ENCODE measurements at regions not wholly inside any gene's neighbourhood (a gene's known extent, or its start where the extent isn't known, plus 50 kb on each side); places are given as distances from the start of the nearest gene placed in this dataset.

DNA sequence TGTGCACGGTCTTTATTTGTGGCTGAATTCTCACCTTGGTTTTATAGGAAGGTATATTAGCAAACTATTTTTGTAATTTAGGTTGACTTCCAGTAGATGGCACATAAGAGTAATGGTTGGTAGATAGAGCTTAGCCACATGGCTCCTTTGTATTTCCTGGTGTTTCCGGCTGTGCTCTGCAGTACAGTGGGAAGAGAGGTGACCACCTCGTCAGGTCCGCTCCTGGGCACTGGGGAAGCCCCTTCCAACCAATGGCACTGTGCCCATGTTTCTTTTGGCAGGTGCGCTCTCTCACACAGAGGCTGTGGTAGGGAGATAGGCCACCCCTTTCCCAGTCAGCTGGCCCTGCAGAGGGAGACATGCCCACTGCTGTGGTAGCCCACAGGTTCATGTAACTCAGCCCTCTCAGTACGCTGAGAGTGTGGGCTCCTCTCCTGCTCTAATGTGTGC, 74.3 kb upstream of the ATP12A start:
- intact Hi-C loops (cut with micrococcal nuclease) = loop anchor here (1.0 to 10.0 kb wide), 2 partner anchors 65 to 119 kb away; no protein-coding TSS in a partner anchor
- 72% methylated on average over 6 of the region's 6 CpGs for WGBS (ENCODE audit: insufficient coverage)
- Histone ChIP-seq H3K27me3 (ENCODE audit: control insufficient read depth, insufficient read depth, low read length) (no peaks in the 10 kb centered on the region), H3K4me1 (ENCODE audit: control insufficient read depth, insufficient read depth, low read length) (no peaks in the 10 kb centered on the region), H3K4me3 (ENCODE audit: low read length) (no peak overlapping the region), H3K9me3 (ENCODE audit: control insufficient read depth, insufficient read depth, low read length) (no peaks in the 10 kb centered on the region), H3K36me3 (ENCODE audit: control insufficient read depth, insufficient read depth, low read length) (no peaks in the 10 kb centered on the region), H3K27ac (ENCODE audit: low read length) (no peak overlapping the region)
- DNase-seq (no peak), ATAC-seq (peak in 1 of 3 donors; percentile 87)
- peaks cover 0 to 7% of the 10 kb centered on the region in 2 donors for H3K27me3 Mint-ChIP-seq (ENCODE audit: low read depth in 2 of 2)
- H3K36me3 Mint-ChIP-seq = peaks cover 31% of the 10 kb centered on the region
- no peak overlapping the region for H3K4me3 Mint-ChIP-seq
- peaks cover 3 to 16% of the 10 kb centered on the region in 2 donors for H3K4me1 Mint-ChIP-seq
- peak overlapping the region in 1 of 2 donors; percentile 66 for H3K27ac Mint-ChIP-seq
- TF ChIP-seq, protein P1, sequence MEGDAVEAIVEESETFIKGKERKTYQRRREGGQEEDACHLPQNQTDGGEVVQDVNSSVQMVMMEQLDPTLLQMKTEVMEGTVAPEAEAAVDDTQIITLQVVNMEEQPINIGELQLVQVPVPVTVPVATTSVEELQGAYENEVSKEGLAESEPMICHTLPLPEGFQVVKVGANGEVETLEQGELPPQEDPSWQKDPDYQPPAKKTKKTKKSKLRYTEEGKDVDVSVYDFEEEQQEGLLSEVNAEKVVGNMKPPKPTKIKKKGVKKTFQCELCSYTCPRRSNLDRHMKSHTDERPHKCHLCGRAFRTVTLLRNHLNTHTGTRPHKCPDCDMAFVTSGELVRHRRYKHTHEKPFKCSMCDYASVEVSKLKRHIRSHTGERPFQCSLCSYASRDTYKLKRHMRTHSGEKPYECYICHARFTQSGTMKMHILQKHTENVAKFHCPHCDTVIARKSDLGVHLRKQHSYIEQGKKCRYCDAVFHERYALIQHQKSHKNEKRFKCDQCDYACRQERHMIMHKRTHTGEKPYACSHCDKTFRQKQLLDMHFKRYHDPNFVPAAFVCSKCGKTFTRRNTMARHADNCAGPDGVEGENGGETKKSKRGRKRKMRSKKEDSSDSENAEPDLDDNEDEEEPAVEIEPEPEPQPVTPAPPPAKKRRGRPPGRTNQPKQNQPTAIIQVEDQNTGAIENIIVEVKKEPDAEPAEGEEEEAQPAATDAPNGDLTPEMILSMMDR (IDR thresholded peaks at IDR 0.05) = peak; percentile 37
- peaks cover 3% of the 10 kb centered on the region in 2 donors for H3K9me3 Mint-ChIP-seq

DNA sequence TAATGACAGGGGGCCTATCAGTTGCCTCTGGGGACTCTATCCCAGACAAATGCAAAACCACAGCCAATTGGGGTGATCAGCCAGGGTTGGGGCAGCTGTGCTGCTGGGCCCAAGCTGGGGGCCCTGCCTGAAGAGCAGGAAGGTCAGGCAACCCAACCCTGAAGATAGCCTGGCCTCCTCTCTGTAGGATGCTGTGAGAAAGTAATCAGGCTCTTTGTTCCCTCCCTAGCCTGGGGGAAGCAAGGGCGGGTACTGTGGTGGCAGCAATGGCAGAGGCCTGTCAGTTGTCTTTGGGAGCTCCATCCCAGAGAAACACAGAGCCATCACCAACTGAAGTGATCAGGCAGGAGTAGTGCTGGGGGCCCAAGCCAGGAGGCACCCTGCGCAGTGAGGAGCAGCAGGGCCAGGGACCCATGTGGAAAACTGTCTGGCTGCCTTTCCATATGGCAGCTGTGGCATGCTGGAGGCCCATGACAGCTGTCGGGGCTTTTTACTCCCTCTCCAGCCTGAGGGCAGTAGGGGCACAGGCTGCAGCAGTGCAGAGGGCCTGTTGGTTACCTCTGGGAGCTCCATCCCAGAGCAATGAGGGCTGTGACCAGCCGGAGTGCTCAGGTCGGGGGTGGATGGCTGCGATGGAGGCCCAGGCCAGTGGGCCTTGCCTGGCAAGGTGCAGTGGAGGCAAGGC, 73.6 kb upstream of the ATP12A start:
- H3K4me1 ChIP-seq (ENCODE audit: control insufficient read depth, insufficient read depth, low read length) = no peaks in the 10 kb centered on the region
- H3K4me3 ChIP-seq (ENCODE audit: low read length) = no peak overlapping the region
- no peaks in the 10 kb centered on the region for H3K9me3 ChIP-seq (ENCODE audit: control insufficient read depth, insufficient read depth, low read length)
- Mint-ChIP-seq H3K4me3 (no peak overlapping the region), H3K27me3 (ENCODE audit: low read depth in 2 of 2) (peaks cover 0 to 7% of the 10 kb centered on the region in 2 donors), H3K27ac (peak overlapping the region in 1 of 2 donors; percentile 66), H3K4me1 (peaks cover 6 to 21% of the 10 kb centered on the region in 2 donors), H3K36me3 (peaks cover 31% of the 10 kb centered on the region), H3K9me3 (peaks cover 3% of the 10 kb centered on the region in 2 donors)
- DNase-seq (no peak), ATAC-seq (no peak)
- H3K27ac ChIP-seq (ENCODE audit: low read length) = no peak overlapping the region
- no peaks in the 10 kb centered on the region for H3K27me3 ChIP-seq (ENCODE audit: control insufficient read depth, insufficient read depth, low read length)
- TF ChIP-seq, protein P1 (IDR thresholded peaks at IDR 0.05) = no peak
- 97% methylated on average over 6 of the region's 6 CpGs for WGBS (ENCODE audit: insufficient coverage)
- intact Hi-C loops (cut with micrococcal nuclease) = loop anchor here (1.0 to 10.0 kb wide), 2 partner anchors 65 to 118 kb away; no protein-coding TSS in a partner anchor
- no peaks in the 10 kb centered on the region for H3K36me3 ChIP-seq (ENCODE audit: control insufficient read depth, insufficient read depth, low read length)

DNA sequence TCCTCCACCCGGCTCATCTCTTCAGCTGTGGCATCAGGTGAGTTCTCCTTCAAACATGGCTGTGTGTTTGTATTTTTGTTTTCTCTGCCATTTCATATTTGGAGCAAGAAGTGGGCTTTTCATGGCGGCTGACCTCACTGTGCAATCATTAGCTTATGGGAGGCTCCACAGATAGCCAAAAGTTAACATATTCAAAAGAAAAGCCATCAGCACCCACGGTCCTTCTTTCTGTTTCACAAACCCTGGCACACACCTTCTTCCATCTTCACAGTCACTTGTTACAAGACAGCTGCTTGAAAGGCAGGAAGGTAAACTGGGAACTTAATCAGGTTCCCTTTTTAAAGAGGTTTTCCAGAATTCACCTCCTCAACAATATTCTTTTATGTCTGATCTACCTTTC, 69.3 kb upstream of the ATP12A start:
- no peaks in the 10 kb centered on the region for H3K9me3 ChIP-seq (ENCODE audit: control insufficient read depth, insufficient read depth, low read length)
- Mint-ChIP-seq H3K27me3 (ENCODE audit: low read depth in 2 of 2) (no peaks in the 10 kb centered on the region), H3K4me1 (peaks cover 20 to 32% of the 10 kb centered on the region in 2 donors), H3K9me3 (no peaks in the 10 kb centered on the region), H3K27ac (peak overlapping the region in 1 of 2 donors; percentile 23), H3K36me3 (no peaks in the 10 kb centered on the region), H3K4me3 (no peak overlapping the region)
- no peaks in the 10 kb centered on the region for H3K27me3 ChIP-seq (ENCODE audit: control insufficient read depth, insufficient read depth, low read length)
- intact Hi-C loops (cut with micrococcal nuclease) = no loop called here
- H3K4me3 ChIP-seq (ENCODE audit: low read length) = no peak overlapping the region
- ATAC-seq (no peak), DNase-seq (no peak)
- H3K27ac ChIP-seq (ENCODE audit: low read length) = no peak overlapping the region
- 61% methylated on average over 2 of the region's 3 CpGs for WGBS (ENCODE audit: insufficient coverage)
- TF ChIP-seq, protein P1 (IDR thresholded peaks at IDR 0.05) = no peak
- H3K36me3 ChIP-seq (ENCODE audit: control insufficient read depth, insufficient read depth, low read length) = no peaks in the 10 kb centered on the region
- H3K4me1 ChIP-seq (ENCODE audit: control insufficient read depth, insufficient read depth, low read length) = peaks cover 13% of the 10 kb centered on the region

Data from natural killer cell (primary cell).